Prostate gland (tissue), 2 donors: ENCODE measurements at regions not wholly inside any gene's neighbourhood (a gene's known extent, or its start where the extent isn't known, plus 50 kb on each side); places are given as distances from the start of the nearest gene placed in this dataset.

ENCODE experiments used
- DNase-seq: peaks from one replicate; pipeline ENCODE4 v3.0.0-alpha.2; 2019; ENCODE audit warnings: low spot score
- H3K27ac ChIP-seq, 2 donors: fragments of 200-600 bp; sonication (generic); 2 replicates each; pipeline ENCODE4 v1.5.1; 2017 to 2019
- H3K27me3 ChIP-seq: fragments of 200-600 bp; sonication (generic); replicated peaks from 2 replicates; pipeline ENCODE4 v1.5.1; 2019; ENCODE audit not compliant: insufficient read depth
- H3K36me3 ChIP-seq, 2 donors: fragments of 200-600 bp; sonication (generic); 1 replicate in 1 of 2; 2 replicates in 1 of 2; pipeline versions ENCODE4 v1.5.1 to v1.8.1; 2017 to 2019
- H3K4me1 ChIP-seq: fragments of 200-600 bp; sonication (generic); replicated peaks from 2 replicates; pipeline ENCODE4 v1.5.1; 2019
- H3K4me3 ChIP-seq, 2 donors: fragments of 200-600 bp; sonication (generic); 2 replicates each; pipeline ENCODE4 v1.5.1; 2017 to 2019
- H3K9me3 ChIP-seq: fragments of 200-600 bp; sonication (generic); 2 replicates; pipeline ENCODE4 v1.5.1; 2017
- CTCF ChIP-seq, 4 experiments: fragments of 200-600 bp in 2 of 4; fragments of 450-650 bp in 2 of 4; sonication (generic) in 2 of 4; IDR thresholded peaks; 1 replicate in 3 of 4; 2 replicates in 1 of 4; pipeline ENCODE4 v1.5.1; 2016 to 2019; ENCODE audit warnings: antibody characterized with exemption in 4 of 4, mild to moderate bottlenecking in 2 of 4, moderate library complexity in 2 of 4
- POLR2A ChIP-seq: fragments of 450-650 bp; IDR thresholded peaks from one replicate; pipeline ENCODE4 v1.6.1; 2016; ENCODE audit warnings: antibody characterized with exemption, mild to moderate bottlenecking
- POLR2AphosphoS5 ChIP-seq: sonication (generic); formaldehyde crosslinking; IDR thresholded peaks from one replicate; pipeline ENCODE4 v1.6.1; 2017; ENCODE audit warnings: antibody characterized with exemption
- WGBS: methylation state at CpG from one replicate; pipeline ENCODE4 v1.1.5; 2018; 5-methylcytosine and 5-hydroxymethylcytosine counted together
- intact Hi-C: fragments of 100-400 bp; cut with DNase I; formaldehyde crosslinking; loops from one replicate; pipeline ENCODE4 v1.14.2; 2022

- intact Hi-C loops, result no loop called here
- Histone ChIP-seq H3K27me3 (no peaks in the 10 kb centered on the region), H3K27ac (no peak overlapping the region), H3K9me3 (no peaks in the 10 kb centered on the region), H3K36me3 (no peaks in the 10 kb centered on the region), H3K4me1 (no peaks in the 10 kb centered on the region), H3K4me3 (no peak overlapping the region)
- no peak for DNase-seq
- TF ChIP-seq CTCF (IDR thresholded peaks at IDR 0.05) (no peak), POLR2A (no peak), POLR2AphosphoS5 (no peak)
Measured at GRCh38 chr3:89635137-89635536, 527.7 kb downstream of the EPHA3 start.

GRCh38 chr3:89644716-89645115 lies 537.3 kb downstream of the EPHA3 start:
- Histone ChIP-seq H3K36me3 (no peaks in the 10 kb centered on the region), H3K4me3 (no peak overlapping the region), H3K4me1 (no peaks in the 10 kb centered on the region), H3K27ac (no peak overlapping the region), H3K27me3 (no peaks in the 10 kb centered on the region), H3K9me3 (no peaks in the 10 kb centered on the region)
- no peak for DNase-seq
- 38% methylated on average over 1 of the region's 1 CpG for WGBS
- TF ChIP-seq POLR2AphosphoS5 (no peak), CTCF (IDR thresholded peaks at IDR 0.05) (no peak), POLR2A (no peak)
- intact Hi-C loops, result no loop called here

GRCh38 chr3:89649431-89649830 lies 542.0 kb downstream of the EPHA3 start:
- intact Hi-C loops, result no loop called here
- Histone ChIP-seq H3K4me3 (no peak overlapping the region), H3K36me3 (no peaks in the 10 kb centered on the region), H3K27me3 (no peaks in the 10 kb centered on the region), H3K27ac (no peak overlapping the region), H3K4me1 (no peaks in the 10 kb centered on the region), H3K9me3 (no peaks in the 10 kb centered on the region)
- TF ChIP-seq POLR2A, result no peak
- TF ChIP-seq POLR2AphosphoS5, result no peak
- no peak for TF ChIP-seq CTCF (IDR thresholded peaks at IDR 0.05)
- DNase-seq, result no peak
- 92% methylated on average over 5 of the region's 5 CpGs for WGBS

- intact Hi-C loops, result no loop called here
- no peaks in the 10 kb centered on the region for H3K9me3 ChIP-seq
- no peak overlapping the region for H3K4me3 ChIP-seq
- 9% methylated on average over 1 of the region's 1 CpG for WGBS
- H3K27ac ChIP-seq, result no peak overlapping the region
- DNase-seq, result no peak
- no peaks in the 10 kb centered on the region for H3K36me3 ChIP-seq
- TF ChIP-seq POLR2A, result no peak
- no peak for TF ChIP-seq CTCF (IDR thresholded peaks at IDR 0.05)
- no peak for TF ChIP-seq POLR2AphosphoS5
- H3K4me1 ChIP-seq, result no peaks in the 10 kb centered on the region
- H3K27me3 ChIP-seq, result no peaks in the 10 kb centered on the region
Measured at GRCh38 chr3:89654031-89654430, 546.6 kb downstream of the EPHA3 start.

GRCh38 chr3:89656388-89656787 lies 549.0 kb downstream of the EPHA3 start:
- TF ChIP-seq POLR2A (no peak), POLR2AphosphoS5 (no peak), CTCF (IDR thresholded peaks at IDR 0.05) (no peak)
- H3K27me3 ChIP-seq, result no peaks in the 10 kb centered on the region
- DNase-seq, result no peak
- H3K36me3 ChIP-seq, result no peaks in the 10 kb centered on the region
- WGBS, result 93% methylated on average over 1 of the region's 1 CpG
- intact Hi-C loops, result no loop called here
- no peak overlapping the region for H3K27ac ChIP-seq
- no peaks in the 10 kb centered on the region for H3K9me3 ChIP-seq
- no peaks in the 10 kb centered on the region for H3K4me1 ChIP-seq
- H3K4me3 ChIP-seq, result no peak overlapping the region
